ENCODE measurements at regions not wholly inside any gene's neighbourhood (a gene's known extent, or its start where the extent isn't known, plus 50 kb on each side); places are given as distances from the start of the nearest gene placed in this dataset.

DNA sequence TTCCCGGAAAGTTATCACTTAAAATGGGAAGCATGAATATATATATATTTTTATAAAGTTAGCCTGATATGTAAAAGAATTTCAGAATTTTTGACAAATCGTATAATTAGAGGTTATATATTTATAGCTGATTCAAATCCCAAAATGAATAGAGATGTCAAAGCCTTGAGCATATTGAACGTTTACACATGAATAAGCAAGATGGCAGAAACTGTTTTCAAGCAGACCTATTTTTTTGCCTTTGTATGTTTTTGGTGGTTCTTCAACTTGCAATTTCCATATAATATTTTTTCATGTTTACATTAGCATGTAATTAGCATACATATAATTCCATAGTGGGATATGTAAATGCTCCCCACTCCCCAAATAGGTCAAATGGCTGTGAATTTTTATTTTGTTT is 189.9 kb downstream of the PRL start:
- Mint-ChIP-seq H3K9me3 (no peaks in the 10 kb centered on the region), H3K27me3 (ENCODE audit: low read depth) (no peaks in the 10 kb centered on the region), H3K4me1 (no peaks in the 10 kb centered on the region), H3K27ac (no peak overlapping the region), H3K4me3 (no peak overlapping the region), H3K36me3 (ENCODE audit: insufficient read depth in 1 of 3, low read depth in 3 of 3) (peaks cover 2 to 18% (median 8%) of the 10 kb centered on the region in 3 experiments; a peak in 5 of 7 replicates)
- no peaks in the 10 kb centered on the region for H3K79me2 ChIP-seq (ENCODE audit: insufficient read depth, low read length)
- no peak overlapping the region for H2BK12ac ChIP-seq (ENCODE audit: insufficient read length, low read depth, low read length)
- no peaks in the 10 kb centered on the region for H3K27me3 ChIP-seq (ENCODE audit: insufficient read depth, low read length)
- TF ChIP-seq, protein P1, sequence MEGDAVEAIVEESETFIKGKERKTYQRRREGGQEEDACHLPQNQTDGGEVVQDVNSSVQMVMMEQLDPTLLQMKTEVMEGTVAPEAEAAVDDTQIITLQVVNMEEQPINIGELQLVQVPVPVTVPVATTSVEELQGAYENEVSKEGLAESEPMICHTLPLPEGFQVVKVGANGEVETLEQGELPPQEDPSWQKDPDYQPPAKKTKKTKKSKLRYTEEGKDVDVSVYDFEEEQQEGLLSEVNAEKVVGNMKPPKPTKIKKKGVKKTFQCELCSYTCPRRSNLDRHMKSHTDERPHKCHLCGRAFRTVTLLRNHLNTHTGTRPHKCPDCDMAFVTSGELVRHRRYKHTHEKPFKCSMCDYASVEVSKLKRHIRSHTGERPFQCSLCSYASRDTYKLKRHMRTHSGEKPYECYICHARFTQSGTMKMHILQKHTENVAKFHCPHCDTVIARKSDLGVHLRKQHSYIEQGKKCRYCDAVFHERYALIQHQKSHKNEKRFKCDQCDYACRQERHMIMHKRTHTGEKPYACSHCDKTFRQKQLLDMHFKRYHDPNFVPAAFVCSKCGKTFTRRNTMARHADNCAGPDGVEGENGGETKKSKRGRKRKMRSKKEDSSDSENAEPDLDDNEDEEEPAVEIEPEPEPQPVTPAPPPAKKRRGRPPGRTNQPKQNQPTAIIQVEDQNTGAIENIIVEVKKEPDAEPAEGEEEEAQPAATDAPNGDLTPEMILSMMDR (conservative IDR thresholded peaks at IDR 0.05) = no peak
- H3K23ac ChIP-seq (ENCODE audit: insufficient read length, low read depth, low read length) = no peak overlapping the region
- no peak overlapping the region for H3K14ac ChIP-seq (ENCODE audit: insufficient read depth, low read length)
- H3T11ph ChIP-seq (ENCODE audit: low read length) = no peak overlapping the region
- no peak overlapping the region for H4K8ac ChIP-seq (replicated peaks; ENCODE audit: insufficient read length, low read depth, low read length)
- H3K27ac ChIP-seq (ENCODE audit: insufficient read length, low read depth, low read length) = no peak overlapping the region
- no peak overlapping the region for H2BK5ac ChIP-seq (ENCODE audit: insufficient read length, low read length)
- no peaks in the 10 kb centered on the region for H3K79me1 ChIP-seq (ENCODE audit: insufficient read depth, low read depth, low read length, poor library complexity, severe bottlenecking)
- no peak overlapping the region for H3K4ac ChIP-seq (ENCODE audit: low read depth, low read length)
- no peak overlapping the region for H4K91ac ChIP-seq (ENCODE audit: insufficient read length, low read depth, low read length)
- WGBS (ENCODE audit: extremely low coverage, insufficient read length, low lambda C conversion rate) = no CpG with 5 or more reads among the region's 3 CpGs
- H3K9ac ChIP-seq (ENCODE audit: extremely low read depth, insufficient read length, low read length) = no peak overlapping the region
- H2BK120ac ChIP-seq (ENCODE audit: low read depth, low read length, poor library complexity, severe bottlenecking) = no peak overlapping the region
- H2AFZ ChIP-seq (ENCODE audit: low read length) = no peak overlapping the region
- no peak overlapping the region for H3K56ac ChIP-seq (ENCODE audit: insufficient read length, low read depth, low read length)
- H3K18ac ChIP-seq (ENCODE audit: insufficient read length, low read depth, low read length) = no peak overlapping the region
- H3K9me3 ChIP-seq (ENCODE audit: control insufficient read depth, low read depth, low read length) = no peaks in the 10 kb centered on the region
- H3K23me2 ChIP-seq (ENCODE audit: insufficient read length, low read depth, low read length, poor library complexity, severe bottlenecking) = no peaks in the 10 kb centered on the region
- H3K4me2 ChIP-seq (ENCODE audit: insufficient read depth, insufficient read length, low read length) = no peak overlapping the region
- H2BK20ac ChIP-seq (ENCODE audit: low read depth, low read length, poor library complexity, severe bottlenecking) = no peak overlapping the region
- no peak overlapping the region for H4K5ac ChIP-seq (ENCODE audit: insufficient read length, low read depth, low read length)
- DNase-seq = no peak
- no peaks in the 10 kb centered on the region for H3K4me1 ChIP-seq (ENCODE audit: insufficient read depth, low read length)
- no peak overlapping the region for H2BK15ac ChIP-seq (ENCODE audit: low read depth, low read length)
- no peaks in the 10 kb centered on the region for H4K20me1 ChIP-seq (ENCODE audit: control insufficient read depth, insufficient read depth, insufficient read length)
- H2AK5ac ChIP-seq (ENCODE audit: insufficient read length, low read length) = no peak overlapping the region
